IMR-90 (cell line): ENCODE measurements at regions not wholly inside any gene's neighbourhood (a gene's known extent, or its start where the extent isn't known, plus 50 kb on each side); places are given as distances from the start of the nearest gene placed in this dataset.

Experiments
- ATAC-seq: fragments of 200-7000 bp; cut with Tn5 transposase; 2 replicates; pipeline ENCODE4 v1.9.1; 2020; ENCODE audit warnings: low read depth, mild to moderate bottlenecking, moderate library complexity
- BruUV-seq: library from RNA; stranded (reverse); fragments of 400-500 nt; replicated peaks from 2 replicates; lab custom pipeline; 2021; lab: Mats Ljungman, UMichigan
- CTCF ChIA-PET: fragments of 300-600 bp; formaldehyde crosslinking; extraction: SDS; loops from one replicate; lab custom pipeline; 2021; ENCODE audit warnings: antibody characterized with exemption; lab: Yijun Ruan, JAX
- POLR2A ChIA-PET: fragments of 300-600 bp; sonication (Branson Sonifier 250); formaldehyde crosslinking; loops from one replicate; lab custom pipeline; 2022; ENCODE audit warnings: antibody characterized with exemption; ENCODE audit not compliant: unreplicated experiment; lab: Charles Lee
- DNase-seq: peaks from one replicate; pipeline ENCODE4 v3.0.0; 2013
- H2AFZ ChIP-seq: replicated peaks from 2 replicates; pipeline ENCODE3; 2013; ENCODE audit warnings: low read length, mild to moderate bottlenecking; ENCODE audit not compliant: poor library complexity
- H2AK5ac ChIP-seq: 2 replicates; pipeline ENCODE4 v1.6.1; 2013; ENCODE audit warnings: low read depth, low read length, inconsistent platforms
- H2AK9ac ChIP-seq: replicated peaks from 2 replicates; pipeline ENCODE3; 2013; ENCODE audit warnings: mild to moderate bottlenecking, low read depth, low read length, moderate library complexity; ENCODE audit not compliant: poor library complexity
- H2BK120ac ChIP-seq: 2 replicates; pipeline ENCODE4 v1.6.1; 2013; ENCODE audit warnings: low read depth, low read length, inconsistent platforms
- H2BK15ac ChIP-seq: 3 replicates; pipeline ENCODE4 v1.6.1; 2013; ENCODE audit warnings: low read depth, low read length, inconsistent platforms
- H2BK20ac ChIP-seq: 2 replicates; pipeline ENCODE4 v1.6.1; 2013; ENCODE audit warnings: low read depth, mild to moderate bottlenecking, inconsistent platforms, low read length, moderate library complexity
- H2BK5ac ChIP-seq: 2 replicates; pipeline ENCODE4 v1.6.1; 2013; ENCODE audit warnings: mild to moderate bottlenecking, low read depth, low read length, inconsistent platforms; ENCODE audit not compliant: poor library complexity, severe bottlenecking
- H3K14ac ChIP-seq: replicated peaks from 2 replicates; pipeline ENCODE4 v1.6.1; 2013; ENCODE audit warnings: low read depth, low read length, inconsistent platforms
- H3K18ac ChIP-seq: 2 replicates; pipeline ENCODE4 v1.6.1; 2013; ENCODE audit warnings: low read depth, low read length, control low read depth
- H3K23ac ChIP-seq: 2 replicates; pipeline ENCODE4 v1.6.1; 2013; ENCODE audit warnings: low read depth, low read length, inconsistent platforms
- H3K27ac ChIP-seq: 2 replicates; pipeline ENCODE4 v1.5.1; 2013; ENCODE audit warnings: mild to moderate bottlenecking, control low read depth, low read length; ENCODE audit not compliant: insufficient read depth
- H3K27me3 ChIP-seq: 2 replicates; pipeline ENCODE4 v1.6.1; 2013; ENCODE audit warnings: low read length; ENCODE audit not compliant: control insufficient read depth, insufficient read depth
- H3K36me3 ChIP-seq: 2 replicates; pipeline ENCODE4 v1.6.1; 2013; ENCODE audit warnings: low read length, mixed read lengths; ENCODE audit not compliant: control insufficient read depth, insufficient read depth
- H3K4ac ChIP-seq: 2 replicates; pipeline ENCODE4 v1.6.1; 2013; ENCODE audit warnings: low read depth, low read length, inconsistent platforms
- H3K4me1 ChIP-seq: 2 replicates; pipeline ENCODE4 v1.6.1; 2013; ENCODE audit warnings: low read length, mixed read lengths; ENCODE audit not compliant: control insufficient read depth, insufficient read depth
- H3K4me2 ChIP-seq: 2 replicates; pipeline ENCODE4 v1.6.1; 2013; ENCODE audit warnings: low read depth, mild to moderate bottlenecking, control low read depth, low read length, moderate library complexity
- H3K4me3 ChIP-seq: 2 replicates; pipeline ENCODE4 v1.5.1; 2013; ENCODE audit warnings: low read depth, mild to moderate bottlenecking, control low read depth, low read length, moderate library complexity; ENCODE audit not compliant: insufficient read depth
- H3K56ac ChIP-seq: 2 replicates; pipeline ENCODE4 v1.6.1; 2013; ENCODE audit warnings: low read length, inconsistent platforms; ENCODE audit not compliant: insufficient read depth; ENCODE audit errors: extremely low read depth
- H3K79me1 ChIP-seq, 2 experiments: 2 replicates each; pipeline ENCODE4 v1.6.1; 2013; ENCODE audit warnings: low read length in 2 of 2, inconsistent platforms in 1 of 2, low read depth in 1 of 2
- H3K9ac ChIP-seq: 2 replicates; pipeline ENCODE4 v1.6.1; 2013; ENCODE audit warnings: low read depth, low read length, control low read depth
- H3K9me1 ChIP-seq: 2 replicates; pipeline ENCODE4 v1.6.1; 2013; ENCODE audit warnings: low read length, inconsistent platforms; ENCODE audit not compliant: insufficient read depth
- H3K9me3 ChIP-seq: 2 replicates; pipeline ENCODE4 v1.6.1; 2013; ENCODE audit warnings: low read length; ENCODE audit not compliant: control insufficient read depth, insufficient read depth
- H4K20me1 ChIP-seq: 2 replicates; pipeline ENCODE4 v1.6.1; 2013; ENCODE audit warnings: low read length, inconsistent platforms; ENCODE audit not compliant: insufficient read depth
- H4K5ac ChIP-seq: 2 replicates; pipeline ENCODE4 v1.6.1; 2013; ENCODE audit warnings: mild to moderate bottlenecking, low read depth, low read length, control low read depth
- H4K8ac ChIP-seq, 2 experiments: 2 replicates each; pipeline ENCODE4 v1.6.1; 2013; ENCODE audit warnings: low read depth in 2 of 2, low read length in 2 of 2, control low read depth in 1 of 2, inconsistent platforms in 1 of 2
- H4K91ac ChIP-seq: 2 replicates; pipeline ENCODE4 v1.6.1; 2013; ENCODE audit warnings: low read depth, low read length, inconsistent platforms; ENCODE audit not compliant: insufficient read depth
- BHLHE40 ChIP-seq: fragments of 150-350 bp; IDR thresholded peaks from 2 replicates; pipeline ENCODE4 v1.6.1; 2016; ENCODE audit warnings: mild to moderate bottlenecking, low read depth, low read length
- CEBPB ChIP-seq: IDR thresholded peaks from 2 replicates; pipeline ENCODE4 v1.6.1; 2012; ENCODE audit warnings: low read depth, low read length, improper control_type of control experiment
- CHD1 ChIP-seq: IDR thresholded peaks from 2 replicates; pipeline ENCODE4 v1.6.1; 2012; ENCODE audit warnings: low read depth, low read length, improper control_type of control experiment
- MAFK ChIP-seq: IDR thresholded peaks from 2 replicates; pipeline ENCODE4 v1.6.1; 2012; ENCODE audit warnings: low read depth, low read length, improper control_type of control experiment
- RFX5 ChIP-seq: IDR thresholded peaks from 2 replicates; pipeline ENCODE4 v1.8.0; 2012; ENCODE audit warnings: low read depth, mild to moderate bottlenecking, low read length, moderate library complexity
- SMC3 ChIP-seq: fragments of 150-350 bp; IDR thresholded peaks from 2 replicates; pipeline ENCODE4 v1.6.1; 2016; ENCODE audit warnings: low read depth, mild to moderate bottlenecking, antibody characterized with exemption, low read length, moderate library complexity
- dilution Hi-C: fragments of 300-500 bp; cut with HindIII; formaldehyde crosslinking; loops from one replicate; pipeline ENCODE4 v1.14.3; 2018; ENCODE audit warnings: low sequenced_read_pairs; ENCODE audit not compliant: unreplicated experiment
- in situ Hi-C: fragments of 300-500 bp; cut with MboI; formaldehyde crosslinking; loops from 3 replicates; pipeline ENCODE4 v1.14.3; 2019; ENCODE audit warnings: low sequenced_read_pairs, inconsistent platforms, mixed read lengths
- intact Hi-C: fragments of 100-400 bp; cut with micrococcal nuclease; formaldehyde crosslinking; loops from 2 replicates; pipeline ENCODE4 v1.10.0; 2022
- TF ChIP-seq, protein P1 (sequence below): conservative IDR thresholded peaks from 2 replicates; pipeline ENCODE4 v1.5.1; 2012; ENCODE audit warnings: mild to moderate bottlenecking, low read depth, low read length, improper control_type of control experiment
- TF ChIP-seq, protein P2 (sequence below): fragments of 150-350 bp; IDR thresholded peaks from 2 replicates; pipeline ENCODE4 v1.6.1; 2016; ENCODE audit warnings: low read depth, mild to moderate bottlenecking, low read length, moderate library complexity, borderline replicate concordance
- TF ChIP-seq, protein P3 (sequence below): fragments of 150-350 bp; IDR thresholded peaks from 2 replicates; pipeline ENCODE4 v1.6.1; 2017; ENCODE audit warnings: mild to moderate bottlenecking, antibody characterized with exemption, low read length, low read depth

DNA sequence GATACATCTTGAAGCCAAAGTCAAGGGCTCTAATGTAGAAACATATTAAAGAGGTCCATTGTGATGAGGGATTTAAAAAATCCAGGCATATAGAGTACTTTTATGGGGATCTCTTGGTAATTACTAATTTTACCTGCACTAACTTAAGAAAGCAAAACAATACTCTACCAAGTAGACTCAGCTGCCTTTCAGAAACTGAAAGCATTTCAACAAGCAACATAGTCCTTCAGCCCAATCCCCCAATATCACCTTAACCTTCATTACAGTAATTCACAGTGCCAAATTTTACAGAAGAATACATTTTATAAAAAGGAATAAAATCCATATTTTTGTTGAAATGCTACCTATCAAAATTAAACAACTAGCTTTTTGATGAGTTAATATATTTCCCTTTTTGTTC lies 422.9 kb downstream of the DTHD1 start:
- no peak overlapping the region for H2BK5ac ChIP-seq
- H2AK9ac ChIP-seq, result no peak overlapping the region
- H3K79me1 ChIP-seq, result no peaks in the 10 kb centered on the region
- H2BK15ac ChIP-seq, result no peak overlapping the region
- no peak overlapping the region for H3K4me2 ChIP-seq
- no peak overlapping the region for H3K14ac ChIP-seq
- H4K5ac ChIP-seq, result no peak overlapping the region
- BruUV-seq, result no TSS peak
- no peak overlapping the region for H2BK20ac ChIP-seq
- H3K4me1 ChIP-seq, result no peaks in the 10 kb centered on the region
- H2AK5ac ChIP-seq, result no peak overlapping the region
- H3K27ac ChIP-seq, result no peak overlapping the region
- no peak overlapping the region for H4K8ac ChIP-seq
- H2AFZ ChIP-seq, result no peak overlapping the region
- TF ChIP-seq MAFK, result no peak
- TF ChIP-seq SMC3, result no peak
- no peak for TF ChIP-seq CEBPB
- TF ChIP-seq, protein P1, sequence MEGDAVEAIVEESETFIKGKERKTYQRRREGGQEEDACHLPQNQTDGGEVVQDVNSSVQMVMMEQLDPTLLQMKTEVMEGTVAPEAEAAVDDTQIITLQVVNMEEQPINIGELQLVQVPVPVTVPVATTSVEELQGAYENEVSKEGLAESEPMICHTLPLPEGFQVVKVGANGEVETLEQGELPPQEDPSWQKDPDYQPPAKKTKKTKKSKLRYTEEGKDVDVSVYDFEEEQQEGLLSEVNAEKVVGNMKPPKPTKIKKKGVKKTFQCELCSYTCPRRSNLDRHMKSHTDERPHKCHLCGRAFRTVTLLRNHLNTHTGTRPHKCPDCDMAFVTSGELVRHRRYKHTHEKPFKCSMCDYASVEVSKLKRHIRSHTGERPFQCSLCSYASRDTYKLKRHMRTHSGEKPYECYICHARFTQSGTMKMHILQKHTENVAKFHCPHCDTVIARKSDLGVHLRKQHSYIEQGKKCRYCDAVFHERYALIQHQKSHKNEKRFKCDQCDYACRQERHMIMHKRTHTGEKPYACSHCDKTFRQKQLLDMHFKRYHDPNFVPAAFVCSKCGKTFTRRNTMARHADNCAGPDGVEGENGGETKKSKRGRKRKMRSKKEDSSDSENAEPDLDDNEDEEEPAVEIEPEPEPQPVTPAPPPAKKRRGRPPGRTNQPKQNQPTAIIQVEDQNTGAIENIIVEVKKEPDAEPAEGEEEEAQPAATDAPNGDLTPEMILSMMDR, result no peak
- TF ChIP-seq BHLHE40, result no peak
- TF ChIP-seq, protein P2, sequence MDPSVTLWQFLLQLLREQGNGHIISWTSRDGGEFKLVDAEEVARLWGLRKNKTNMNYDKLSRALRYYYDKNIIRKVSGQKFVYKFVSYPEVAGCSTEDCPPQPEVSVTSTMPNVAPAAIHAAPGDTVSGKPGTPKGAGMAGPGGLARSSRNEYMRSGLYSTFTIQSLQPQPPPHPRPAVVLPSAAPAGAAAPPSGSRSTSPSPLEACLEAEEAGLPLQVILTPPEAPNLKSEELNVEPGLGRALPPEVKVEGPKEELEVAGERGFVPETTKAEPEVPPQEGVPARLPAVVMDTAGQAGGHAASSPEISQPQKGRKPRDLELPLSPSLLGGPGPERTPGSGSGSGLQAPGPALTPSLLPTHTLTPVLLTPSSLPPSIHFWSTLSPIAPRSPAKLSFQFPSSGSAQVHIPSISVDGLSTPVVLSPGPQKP, result no peak
- no peak for TF ChIP-seq RFX5
- TF ChIP-seq CHD1, result no peak
- TF ChIP-seq, protein P3, sequence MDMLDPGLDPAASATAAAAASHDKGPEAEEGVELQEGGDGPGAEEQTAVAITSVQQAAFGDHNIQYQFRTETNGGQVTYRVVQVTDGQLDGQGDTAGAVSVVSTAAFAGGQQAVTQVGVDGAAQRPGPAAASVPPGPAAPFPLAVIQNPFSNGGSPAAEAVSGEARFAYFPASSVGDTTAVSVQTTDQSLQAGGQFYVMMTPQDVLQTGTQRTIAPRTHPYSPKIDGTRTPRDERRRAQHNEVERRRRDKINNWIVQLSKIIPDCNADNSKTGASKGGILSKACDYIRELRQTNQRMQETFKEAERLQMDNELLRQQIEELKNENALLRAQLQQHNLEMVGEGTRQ, result no peak
- H4K20me1 ChIP-seq, result no peaks in the 10 kb centered on the region
- H3K4me3 ChIP-seq, result no peak overlapping the region
- H3K9me3 ChIP-seq, result peaks cover 2% of the 10 kb centered on the region; the same call in 1 of the 2 replicates
- ChIA-PET POLR2A (no interaction called here), CTCF (no interaction called here)
- intact Hi-C loops (no loop called here), dilution Hi-C loops (no loop called here), in situ Hi-C loops (no loop called here)
- no peak overlapping the region for H3K9ac ChIP-seq
- no peak for ATAC-seq
- H3K23ac ChIP-seq, result no peak overlapping the region
- H4K91ac ChIP-seq, result no peak overlapping the region
- H3K27me3 ChIP-seq, result no peaks in the 10 kb centered on the region
- H3K9me1 ChIP-seq, result no peaks in the 10 kb centered on the region
- no peak overlapping the region for H3K18ac ChIP-seq
- no peak overlapping the region for H2BK120ac ChIP-seq
- H3K36me3 ChIP-seq, result no peaks in the 10 kb centered on the region
- DNase-seq, result no peak
- no peak overlapping the region for H3K4ac ChIP-seq
- no peak overlapping the region for H3K56ac ChIP-seq
